LNCAP (cell line): ENCODE measurements at regions not wholly inside any gene's neighbourhood (a gene's known extent, or its start where the extent isn't known, plus 50 kb on each side); places are given as distances from the start of the nearest gene placed in this dataset.

Source experiments
- CTCF ChIP-seq: fragments of 450-650 bp; IDR thresholded peaks from 2 replicates; pipeline ENCODE4 v1.5.1; 2017; ENCODE audit warnings: mild to moderate bottlenecking

DNA sequence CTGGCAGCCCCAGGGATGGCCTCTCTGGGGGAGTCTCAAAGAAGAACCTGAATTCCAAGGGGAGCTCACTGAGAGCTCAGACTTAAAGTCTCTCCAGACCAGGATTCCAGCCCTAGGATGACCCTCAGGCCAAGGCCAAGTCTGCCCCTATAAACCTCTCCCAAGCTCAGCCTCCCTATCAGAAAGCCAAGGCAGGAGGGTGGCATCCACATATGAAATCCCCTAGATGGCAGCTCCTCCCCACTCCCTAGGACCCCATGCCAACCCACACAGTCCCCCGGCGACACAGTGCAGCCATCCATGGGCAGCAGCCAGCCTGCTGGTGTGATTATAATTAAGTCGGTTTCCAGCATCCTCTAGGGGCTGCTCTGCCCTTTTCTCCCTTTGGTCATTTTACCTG lies 269.9 kb downstream of the CDK5RAP2 start:
- TF ChIP-seq CTCF, result no peak

- TF ChIP-seq CTCF, result no peak
These were observed 271.5 kb downstream of the CDK5RAP2 start for GRCh38 chr9:120308495-120308894.

DNA sequence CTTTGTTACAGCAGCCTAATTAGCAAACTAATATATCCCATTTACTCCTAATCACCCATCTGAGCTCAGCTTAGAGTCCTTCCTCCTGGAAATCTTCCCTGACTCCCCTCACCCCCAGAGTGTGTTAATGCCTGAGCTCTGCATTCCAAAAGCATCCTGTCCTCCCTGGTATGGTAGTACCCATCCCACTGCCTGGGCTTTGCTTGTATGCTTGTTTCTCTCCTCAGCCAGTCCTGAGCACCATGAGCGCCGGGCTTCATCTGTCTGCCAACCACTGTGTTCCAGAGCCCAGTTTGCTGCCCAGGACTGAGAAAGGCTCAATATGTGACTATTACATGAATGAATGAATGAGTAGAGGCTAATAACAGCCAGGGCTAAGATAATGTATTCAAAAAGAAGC lies 272.4 kb downstream of the CDK5RAP2 start:
- TF ChIP-seq CTCF, result no peak

- TF ChIP-seq CTCF, result no peak
These were observed 273.4 kb downstream of the CDK5RAP2 start for GRCh38 chr9:120306561-120306960.

GRCh38 chr9:120306088-120306487 lies 273.9 kb downstream of the CDK5RAP2 start:
- no peak for TF ChIP-seq CTCF

GRCh38 chr9:120303519-120303918 lies 276.4 kb downstream of the CDK5RAP2 start:
- no peak for TF ChIP-seq CTCF

DNA sequence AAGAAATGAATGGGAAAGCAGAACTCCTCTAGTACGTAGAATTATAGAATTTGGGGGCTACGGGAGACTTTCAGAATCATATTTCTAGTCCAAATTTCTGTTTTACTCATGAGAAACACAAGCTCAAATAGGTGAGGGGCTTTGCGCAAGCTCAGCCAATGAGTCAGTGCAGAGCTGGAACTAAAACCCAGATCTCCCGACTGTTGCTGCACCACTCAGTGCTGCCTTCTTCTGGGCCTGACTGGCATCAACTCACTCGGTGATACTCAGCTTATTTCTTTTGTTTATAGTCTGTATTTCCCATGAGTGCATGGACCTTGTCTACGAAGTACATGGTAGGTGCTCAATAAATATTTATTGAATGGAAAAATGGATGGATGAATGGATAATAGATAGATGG lies 280.2 kb downstream of the CDK5RAP2 start:
- TF ChIP-seq CTCF, result no peak

DNA sequence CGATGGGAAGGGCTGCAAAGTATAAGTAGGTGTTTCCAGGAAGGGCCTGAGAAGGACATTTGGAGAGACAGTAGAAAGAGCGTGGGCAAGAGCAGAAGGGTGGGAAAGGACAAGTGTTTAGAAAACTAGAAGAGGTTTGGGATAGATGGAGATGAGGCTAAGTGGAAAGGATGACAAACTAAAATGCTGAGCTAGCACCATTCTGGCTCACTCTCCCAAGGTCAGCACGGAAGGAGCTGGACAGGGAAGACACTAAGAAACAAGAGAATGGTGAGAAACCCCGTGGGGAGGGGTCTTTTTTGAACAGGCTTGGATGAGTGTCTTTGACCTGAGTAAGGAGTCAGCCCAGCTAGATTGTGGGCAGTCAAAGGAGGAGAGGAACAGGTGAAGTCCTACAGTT lies 286.0 kb downstream of the CDK5RAP2 start:
- no peak for TF ChIP-seq CTCF
